ENCODE measurements at regions not wholly inside any gene's neighbourhood (a gene's known extent, or its start where the extent isn't known, plus 50 kb on each side); places are given as distances from the start of the nearest gene placed in this dataset.

GRCh38 chr21:29246614-29247013 lies 52.1 kb upstream of the BACH1 start:
- intact Hi-C loops (cut with DNase I) = no loop called here
- no peak for ATAC-seq
- DNase-seq (ENCODE audit: missing footprints) = no peak

GRCh38 chr21:29248124-29248523 lies 50.6 kb upstream of the BACH1 start:
- DNase-seq (ENCODE audit: missing footprints) (no peak), ATAC-seq (no peak)
- intact Hi-C loops (cut with DNase I) = no loop called here

Data from Right ventricle myocardium inferior (tissue), 1 donor.